ENCODE measurements at regions not wholly inside any gene's neighbourhood (a gene's known extent, or its start where the extent isn't known, plus 50 kb on each side); places are given as distances from the start of the nearest gene placed in this dataset.

DNA sequence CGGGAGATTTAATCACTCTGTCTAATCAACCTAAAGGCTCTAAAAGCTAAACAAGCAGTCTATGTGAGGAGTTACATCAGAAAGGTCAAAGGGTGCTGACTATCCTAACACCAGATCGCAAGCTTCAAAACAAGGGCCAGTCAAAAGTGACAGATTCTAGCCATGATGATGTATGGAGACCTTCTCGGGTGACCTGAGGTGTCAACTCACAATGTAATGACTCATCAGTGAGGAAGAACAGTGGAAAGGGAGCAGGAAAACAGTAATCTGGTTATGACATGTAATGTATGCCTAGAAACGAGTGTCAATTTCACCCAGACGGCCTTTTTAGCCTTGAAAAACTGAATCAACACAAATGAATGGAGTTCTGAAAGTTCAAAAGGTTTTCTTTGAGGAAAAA lies 375.3 kb downstream of the IDS start:
- Histone ChIP-seq H3K9me2 (replicated peaks; ENCODE audit: insufficient read depth, low read length) (no peaks in the 10 kb centered on the region), H3K27ac (ENCODE audit: low read length) (no peak overlapping the region), H3K9me3 (ENCODE audit: low read length) (no peaks in the 10 kb centered on the region), H3K79me2 (ENCODE audit: low read length) (no peaks in the 10 kb centered on the region), H3K27me3 (ENCODE audit: low read length) (no peaks in the 10 kb centered on the region), H3K36me3 (ENCODE audit: insufficient read depth, low read length) (no peaks in the 10 kb centered on the region), H2AFZ (ENCODE audit: low read length) (no peak overlapping the region), H3K9ac (ENCODE audit: low read length) (no peak overlapping the region), H3K4me1 (ENCODE audit: low read length) (no peaks in the 10 kb centered on the region), H3K4me3 (ENCODE audit: low read length) (no peak overlapping the region), H4K20me1 (ENCODE audit: insufficient read depth, low read depth, low read length) (no peaks in the 10 kb centered on the region), H3K4me2 (ENCODE audit: low read depth, low read length, poor library complexity, severe bottlenecking) (no peak overlapping the region)
- DNase-seq = no peak

DNA sequence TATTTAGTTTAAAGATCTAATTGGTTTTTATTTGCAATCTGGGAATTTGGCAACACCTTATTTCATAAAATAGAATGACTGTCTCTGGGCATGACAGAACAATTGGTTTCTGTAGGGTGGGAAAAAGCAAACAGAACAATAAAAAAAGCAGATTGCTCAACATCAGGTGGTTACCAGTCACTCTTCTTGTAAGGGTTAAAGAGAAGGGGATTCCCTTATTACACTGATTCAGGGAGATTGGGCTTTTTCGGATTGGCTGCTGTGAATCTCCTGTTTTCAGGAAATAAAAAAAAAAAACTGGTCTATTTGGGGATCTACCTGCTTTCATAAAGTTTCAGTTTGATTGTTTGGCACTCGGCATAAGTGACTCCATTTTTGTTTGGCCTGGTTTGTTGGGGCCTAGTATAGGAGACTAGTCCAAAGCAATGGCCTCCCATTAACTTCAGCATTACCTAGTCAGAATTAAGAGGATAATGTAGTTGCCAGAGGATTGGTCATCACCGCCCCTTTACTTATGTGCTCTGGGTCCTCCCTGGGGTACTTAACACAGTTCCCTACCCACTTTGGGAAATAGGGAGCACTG lies 380.5 kb downstream of the IDS start:
- no peaks in the 10 kb centered on the region for H3K36me3 ChIP-seq (ENCODE audit: insufficient read depth, low read length)

DNA sequence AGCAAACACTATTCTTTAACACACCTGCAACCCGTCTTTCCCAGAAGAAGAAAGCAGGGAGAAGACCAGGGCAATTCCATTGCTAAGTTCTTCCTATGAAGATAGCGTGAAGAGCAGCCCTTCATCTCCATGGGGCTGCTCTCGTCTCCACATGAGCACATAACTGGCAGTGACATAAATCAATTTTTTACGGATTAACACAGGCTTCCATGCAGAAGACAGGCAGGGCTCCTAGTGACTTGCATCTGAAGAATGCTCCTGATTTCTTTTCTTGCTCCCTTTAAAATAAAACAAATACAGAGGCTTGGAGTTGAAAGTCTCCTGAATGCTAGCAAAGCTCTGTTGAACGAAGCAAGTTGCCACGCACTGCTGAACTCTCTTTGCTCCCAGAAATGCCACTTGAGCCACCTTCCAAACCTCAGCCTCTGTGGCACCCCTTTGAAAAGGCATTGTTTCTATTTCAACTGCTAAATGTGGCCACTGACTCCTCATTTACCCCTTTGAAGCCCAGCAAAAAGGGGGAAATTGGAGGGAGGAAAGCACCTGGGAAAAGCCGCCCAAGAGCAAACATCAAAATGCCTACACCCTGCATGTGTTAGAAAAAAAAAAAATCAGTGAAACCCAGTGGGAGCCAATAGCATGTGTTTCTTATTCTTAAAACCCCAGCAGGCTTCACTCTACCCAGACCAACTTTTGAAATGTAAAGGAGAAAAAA lies 383.7 kb downstream of the IDS start:
- Histone ChIP-seq H2AFZ (ENCODE audit: low read length) (no peak overlapping the region), H4K20me1 (ENCODE audit: insufficient read depth, low read depth, low read length) (no peaks in the 10 kb centered on the region), H3K9me3 (ENCODE audit: low read length) (no peaks in the 10 kb centered on the region), H3K4me1 (ENCODE audit: low read length) (no peaks in the 10 kb centered on the region), H3K9ac (ENCODE audit: low read length) (no peak overlapping the region), H3K79me2 (ENCODE audit: low read length) (no peaks in the 10 kb centered on the region), H3K4me3 (ENCODE audit: low read length) (no peak overlapping the region), H3K27me3 (ENCODE audit: low read length) (no peaks in the 10 kb centered on the region), H3K9me2 (replicated peaks; ENCODE audit: insufficient read depth, low read length) (no peaks in the 10 kb centered on the region), H3K4me2 (ENCODE audit: low read depth, low read length, poor library complexity, severe bottlenecking) (no peak overlapping the region), H3K27ac (ENCODE audit: low read length) (no peak overlapping the region), H3K36me3 (ENCODE audit: insufficient read depth, low read length) (no peaks in the 10 kb centered on the region)
- no peak for DNase-seq

More for the DNA sequence above, 380.5 kb downstream of the IDS start:
- no peaks in the 10 kb centered on the region for H3K27me3 ChIP-seq (ENCODE audit: low read length)
- H4K20me1 ChIP-seq (ENCODE audit: insufficient read depth, low read depth, low read length) = no peaks in the 10 kb centered on the region
- DNase-seq = no peak
- H3K9me2 ChIP-seq (replicated peaks; ENCODE audit: insufficient read depth, low read length) = no peaks in the 10 kb centered on the region
- no peak overlapping the region for H2AFZ ChIP-seq (ENCODE audit: low read length)
- H3K27ac ChIP-seq (ENCODE audit: low read length) = no peak overlapping the region
- no peaks in the 10 kb centered on the region for H3K4me1 ChIP-seq (ENCODE audit: low read length)
- H3K4me2 ChIP-seq (ENCODE audit: low read depth, low read length, poor library complexity, severe bottlenecking) = no peak overlapping the region
- H3K9ac ChIP-seq (ENCODE audit: low read length) = no peak overlapping the region
- H3K79me2 ChIP-seq (ENCODE audit: low read length) = no peaks in the 10 kb centered on the region
- no peak overlapping the region for H3K4me3 ChIP-seq (ENCODE audit: low read length)
- no peaks in the 10 kb centered on the region for H3K9me3 ChIP-seq (ENCODE audit: low read length)

DNA sequence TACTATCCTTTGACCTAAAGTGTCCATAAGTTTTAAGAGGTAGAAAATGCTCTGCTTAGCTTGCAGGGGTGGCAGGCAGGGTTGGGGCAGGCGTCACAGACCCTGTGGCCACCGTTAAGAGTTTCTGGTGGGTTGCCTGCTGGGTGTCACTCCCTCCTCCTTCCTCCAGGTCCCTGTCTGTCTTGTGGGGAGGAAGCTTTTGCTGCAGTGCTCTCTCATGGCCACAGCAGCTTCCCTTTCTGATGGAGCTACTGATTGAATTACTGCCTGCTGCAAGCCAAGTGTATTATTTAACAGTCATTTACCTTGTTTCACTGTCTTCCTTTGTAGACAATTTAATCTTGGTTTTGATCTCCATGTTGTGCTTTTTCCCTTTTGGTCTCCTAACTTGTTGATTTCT lies 384.6 kb downstream of the IDS start:
- no peak overlapping the region for H3K4me3 ChIP-seq (ENCODE audit: low read length)
- no peaks in the 10 kb centered on the region for H3K9me3 ChIP-seq (ENCODE audit: low read length)
- no peaks in the 10 kb centered on the region for H3K4me1 ChIP-seq (ENCODE audit: low read length)
- no peak overlapping the region for H2AFZ ChIP-seq (ENCODE audit: low read length)
- no peak overlapping the region for H3K4me2 ChIP-seq (ENCODE audit: low read depth, low read length, poor library complexity, severe bottlenecking)
- DNase-seq = peak; percentile 46
- H4K20me1 ChIP-seq (ENCODE audit: insufficient read depth, low read depth, low read length) = no peaks in the 10 kb centered on the region
- H3K36me3 ChIP-seq (ENCODE audit: insufficient read depth, low read length) = no peaks in the 10 kb centered on the region
- no peak overlapping the region for H3K27ac ChIP-seq (ENCODE audit: low read length)
- H3K9me2 ChIP-seq (replicated peaks; ENCODE audit: insufficient read depth, low read length) = no peaks in the 10 kb centered on the region
- H3K9ac ChIP-seq (ENCODE audit: low read length) = no peak overlapping the region
- H3K27me3 ChIP-seq (ENCODE audit: low read length) = no peaks in the 10 kb centered on the region
- no peaks in the 10 kb centered on the region for H3K79me2 ChIP-seq (ENCODE audit: low read length)

DNA sequence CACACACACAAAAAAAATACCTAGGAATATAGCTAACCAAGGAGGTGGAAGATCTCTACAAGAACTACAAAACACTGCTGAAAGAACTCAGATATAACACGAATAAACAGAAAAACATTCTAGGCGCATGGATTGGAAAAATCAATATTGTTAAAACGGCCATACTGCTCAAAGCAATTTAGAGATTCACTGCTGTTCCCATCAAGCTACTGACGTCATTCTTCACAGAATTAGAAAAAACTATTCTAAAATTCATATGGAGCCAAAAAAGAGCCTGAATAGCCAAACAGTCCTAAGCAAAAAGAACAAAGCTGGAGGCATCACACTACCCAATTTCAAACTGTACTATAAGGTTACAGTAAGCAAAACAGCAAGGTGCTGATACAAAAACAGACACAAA lies 390.2 kb downstream of the IDS start:
- H3K9me3 ChIP-seq (ENCODE audit: low read length) = no peaks in the 10 kb centered on the region
- H3K9me2 ChIP-seq (replicated peaks; ENCODE audit: insufficient read depth, low read length) = no peaks in the 10 kb centered on the region
- no peak overlapping the region for H2AFZ ChIP-seq (ENCODE audit: low read length)
- no peak for DNase-seq
- no peak overlapping the region for H3K9ac ChIP-seq (ENCODE audit: low read length)
- H3K4me3 ChIP-seq (ENCODE audit: low read length) = no peak overlapping the region
- H3K4me1 ChIP-seq (ENCODE audit: low read length) = no peaks in the 10 kb centered on the region
- H3K27ac ChIP-seq (ENCODE audit: low read length) = no peak overlapping the region
- no peaks in the 10 kb centered on the region for H4K20me1 ChIP-seq (ENCODE audit: insufficient read depth, low read depth, low read length)
- no peaks in the 10 kb centered on the region for H3K27me3 ChIP-seq (ENCODE audit: low read length)
- no peak overlapping the region for H3K4me2 ChIP-seq (ENCODE audit: low read depth, low read length, poor library complexity, severe bottlenecking)
- no peaks in the 10 kb centered on the region for H3K79me2 ChIP-seq (ENCODE audit: low read length)
- H3K36me3 ChIP-seq (ENCODE audit: insufficient read depth, low read length) = no peaks in the 10 kb centered on the region

DNA sequence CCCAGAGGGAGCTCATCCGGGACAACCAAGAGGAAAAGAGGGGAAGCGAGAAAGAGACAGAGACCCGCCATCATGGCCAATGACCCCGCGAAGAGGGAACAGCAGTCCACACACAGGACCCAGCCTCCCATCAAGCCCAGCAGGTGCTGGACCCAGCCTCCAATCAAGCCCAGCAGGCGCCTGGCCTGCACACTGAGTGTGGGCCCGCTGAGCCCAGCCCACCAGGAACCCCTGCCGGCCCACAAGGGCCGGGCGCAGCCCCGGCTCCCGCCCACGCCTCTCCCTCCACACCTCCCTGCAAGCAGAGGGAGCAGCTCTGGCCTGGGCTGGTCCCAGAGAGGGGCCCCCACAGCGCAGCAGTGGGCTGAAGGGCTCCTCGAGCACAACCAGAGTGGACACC lies 391.1 kb downstream of the IDS start:
- Histone ChIP-seq H3K27ac (ENCODE audit: low read length) (no peak overlapping the region), H2AFZ (ENCODE audit: low read length) (no peak overlapping the region), H3K9me3 (ENCODE audit: low read length) (peaks cover 7% of the 10 kb centered on the region), H3K4me1 (ENCODE audit: low read length) (no peaks in the 10 kb centered on the region), H3K27me3 (ENCODE audit: low read length) (no peaks in the 10 kb centered on the region; the same call in 1 of the 2 replicates), H3K36me3 (ENCODE audit: insufficient read depth, low read length) (no peaks in the 10 kb centered on the region), H3K9me2 (replicated peaks; ENCODE audit: insufficient read depth, low read length) (no peaks in the 10 kb centered on the region), H3K4me2 (ENCODE audit: low read depth, low read length, poor library complexity, severe bottlenecking) (no peak overlapping the region), H3K4me3 (ENCODE audit: low read length) (no peak overlapping the region), H3K9ac (ENCODE audit: low read length) (no peak overlapping the region), H3K79me2 (ENCODE audit: low read length) (no peaks in the 10 kb centered on the region), H4K20me1 (ENCODE audit: insufficient read depth, low read depth, low read length) (no peaks in the 10 kb centered on the region)
- no peak for DNase-seq

DNA sequence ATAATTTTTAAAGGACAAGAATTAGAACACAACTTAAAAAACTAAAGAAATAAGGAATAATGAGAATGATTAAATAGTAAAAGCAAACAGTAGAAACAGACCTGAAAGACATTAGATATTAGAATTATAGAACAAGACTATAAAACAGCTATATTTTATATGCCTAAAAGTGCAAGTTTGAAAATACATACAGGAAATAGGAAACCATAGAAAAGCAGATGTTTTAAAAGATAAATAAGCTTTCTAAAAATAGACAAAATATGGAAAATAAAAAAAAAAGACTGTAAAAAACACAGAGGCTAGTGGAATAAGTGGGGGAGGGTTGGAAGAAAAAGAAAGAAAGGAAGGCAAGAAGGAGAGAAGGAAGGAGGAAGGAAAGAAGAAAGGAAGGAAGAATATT lies 407.3 kb downstream of the IDS start:
- no peak for DNase-seq
- Histone ChIP-seq H3K27me3 (ENCODE audit: low read length) (no peaks in the 10 kb centered on the region), H4K20me1 (ENCODE audit: insufficient read depth, low read depth, low read length) (no peaks in the 10 kb centered on the region), H2AFZ (ENCODE audit: low read length) (no peak overlapping the region), H3K4me3 (ENCODE audit: low read length) (no peak overlapping the region), H3K27ac (ENCODE audit: low read length) (no peak overlapping the region), H3K4me1 (ENCODE audit: low read length) (no peaks in the 10 kb centered on the region), H3K9ac (ENCODE audit: low read length) (no peak overlapping the region), H3K9me3 (ENCODE audit: low read length) (no peaks in the 10 kb centered on the region), H3K4me2 (ENCODE audit: low read depth, low read length, poor library complexity, severe bottlenecking) (no peak overlapping the region), H3K79me2 (ENCODE audit: low read length) (no peaks in the 10 kb centered on the region), H3K9me2 (replicated peaks; ENCODE audit: insufficient read depth, low read length) (no peaks in the 10 kb centered on the region), H3K36me3 (ENCODE audit: insufficient read depth, low read length) (no peaks in the 10 kb centered on the region)

DNA sequence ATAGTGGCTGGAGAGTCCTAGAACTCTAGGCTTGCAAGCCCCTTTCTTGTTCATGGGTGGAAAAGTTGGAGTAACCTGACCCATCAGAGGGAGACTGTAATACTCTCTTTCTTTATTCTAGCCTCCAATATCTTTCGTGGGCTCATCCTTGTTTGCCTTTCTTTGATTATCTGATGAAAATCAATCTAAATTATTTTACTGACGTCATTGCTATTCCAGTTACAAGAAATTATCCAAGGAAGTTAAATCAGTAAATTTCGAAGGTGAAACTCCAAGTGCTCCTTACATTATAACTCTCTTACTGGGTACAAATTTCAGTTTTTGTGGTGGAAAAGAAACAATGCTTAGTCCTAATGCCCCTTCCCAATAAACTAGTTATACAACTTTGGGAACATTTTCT lies 412.9 kb downstream of the IDS start:
- Histone ChIP-seq H3K27me3 (ENCODE audit: low read length) (peaks cover 2% of the 10 kb centered on the region; the same call in 1 of the 2 replicates), H3K36me3 (ENCODE audit: insufficient read depth, low read length) (no peaks in the 10 kb centered on the region), H3K79me2 (ENCODE audit: low read length) (no peaks in the 10 kb centered on the region), H3K27ac (ENCODE audit: low read length) (no peak overlapping the region), H3K9me3 (ENCODE audit: low read length) (no peaks in the 10 kb centered on the region), H4K20me1 (ENCODE audit: insufficient read depth, low read depth, low read length) (no peaks in the 10 kb centered on the region), H3K4me3 (ENCODE audit: low read length) (no peak overlapping the region), H3K4me1 (ENCODE audit: low read length) (no peaks in the 10 kb centered on the region), H3K4me2 (ENCODE audit: low read depth, low read length, poor library complexity, severe bottlenecking) (no peak overlapping the region), H2AFZ (ENCODE audit: low read length) (no peak overlapping the region), H3K9me2 (replicated peaks; ENCODE audit: insufficient read depth, low read length) (no peaks in the 10 kb centered on the region), H3K9ac (ENCODE audit: low read length) (no peak overlapping the region)
- DNase-seq = no peak

Measured in Karpas-422 (cell line).